ENCODE measurements at regions not wholly inside any gene's neighbourhood (a gene's known extent, or its start where the extent isn't known, plus 50 kb on each side); places are given as distances from the start of the nearest gene placed in this dataset.

DNA sequence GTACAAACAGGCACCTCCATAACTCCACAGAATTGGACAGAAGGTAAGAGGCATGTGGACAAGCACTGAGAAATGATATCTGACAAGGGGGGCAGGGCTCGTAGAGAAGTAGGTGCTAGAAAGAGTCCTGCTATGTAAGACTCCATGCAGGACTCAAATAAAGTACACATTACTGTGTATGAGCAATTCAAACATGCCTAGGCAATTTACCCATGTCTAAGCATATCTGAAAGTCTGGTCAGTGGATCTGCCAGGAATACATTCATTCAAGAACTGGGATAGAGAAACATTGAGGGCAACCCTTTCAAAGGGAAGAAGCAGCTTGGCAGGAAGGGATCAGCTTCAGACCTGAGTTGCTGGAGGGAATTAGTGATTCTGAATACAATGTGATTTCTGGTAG lies 174.1 kb upstream of the MCTP2 start:
- TF ChIP-seq GATA1 (IDR thresholded peaks at IDR 0.05; ENCODE audit: low read depth, low read length) (no peak), POLR2A (IDR thresholded peaks at IDR 0.05; ENCODE audit: low read length) (no peak)
- DNase-seq, result no peak

DNA sequence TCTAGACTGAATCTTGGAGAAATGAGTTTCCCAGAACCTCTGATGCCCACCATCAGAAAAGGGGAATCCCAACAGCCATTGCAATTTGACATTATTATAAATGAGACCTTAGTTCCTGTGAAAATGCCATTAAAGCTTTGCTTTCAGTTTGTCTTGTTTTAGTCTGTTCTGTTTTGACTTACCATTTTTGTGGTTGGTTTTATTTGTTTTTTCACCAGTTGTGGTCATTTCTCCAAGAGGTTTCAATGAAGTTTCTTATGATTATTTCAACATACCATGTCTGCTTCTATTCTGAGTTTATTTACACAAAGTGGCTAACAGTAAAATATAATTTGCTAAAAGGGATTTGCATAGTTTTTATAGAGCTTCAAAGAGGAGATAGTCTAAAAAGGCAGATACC lies 175.0 kb upstream of the MCTP2 start:
- no peak for DNase-seq
- TF ChIP-seq POLR2A (IDR thresholded peaks at IDR 0.05; ENCODE audit: low read length), result no peak
- TF ChIP-seq GATA1 (IDR thresholded peaks at IDR 0.05; ENCODE audit: low read depth, low read length), result no peak

DNA sequence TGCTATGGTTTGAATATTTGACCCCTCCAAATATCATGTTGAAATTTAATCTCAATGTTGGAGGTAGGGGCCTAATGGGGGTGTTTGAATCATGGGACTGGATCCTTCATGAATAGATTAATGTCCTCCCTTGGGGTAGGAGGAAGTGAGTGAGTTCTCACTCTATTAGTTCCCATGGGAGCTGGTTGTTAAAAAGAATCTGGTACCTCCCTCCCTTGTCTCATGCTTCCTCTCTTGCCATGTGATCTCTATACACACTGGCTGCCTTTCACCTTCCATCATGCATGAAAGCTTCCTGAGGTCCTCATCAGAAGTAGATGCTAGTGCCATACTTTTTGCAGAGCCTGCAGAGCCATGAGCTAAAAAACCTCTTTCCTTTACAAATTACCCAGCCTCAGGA lies 177.7 kb upstream of the MCTP2 start:
- no peak for TF ChIP-seq POLR2A (IDR thresholded peaks at IDR 0.05; ENCODE audit: low read length)
- no peak for DNase-seq

DNA sequence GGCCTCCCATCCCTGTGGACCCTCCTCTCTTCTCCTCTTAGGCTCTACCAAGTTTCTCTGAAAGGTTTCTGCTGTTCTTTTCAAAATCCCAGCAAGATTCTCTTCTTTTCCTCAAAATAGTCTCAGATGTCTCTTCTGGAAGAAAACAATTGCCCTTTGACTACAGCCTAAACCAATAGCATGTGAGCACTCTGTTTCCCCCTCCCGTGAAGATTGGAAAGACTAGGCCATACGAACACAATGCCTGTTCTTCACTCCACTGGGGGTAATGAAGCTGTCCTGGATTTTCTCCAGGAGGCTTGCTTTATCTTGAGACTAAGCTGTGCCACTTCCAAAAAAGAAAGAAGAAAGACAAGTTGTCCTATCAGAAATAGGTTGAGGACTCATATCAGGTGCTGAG lies 178.7 kb upstream of the MCTP2 start:
- TF ChIP-seq GATA1 (IDR thresholded peaks at IDR 0.05; ENCODE audit: low read depth, low read length), result no peak
- no peak for TF ChIP-seq POLR2A (IDR thresholded peaks at IDR 0.05; ENCODE audit: low read length)
- no peak for DNase-seq

DNA sequence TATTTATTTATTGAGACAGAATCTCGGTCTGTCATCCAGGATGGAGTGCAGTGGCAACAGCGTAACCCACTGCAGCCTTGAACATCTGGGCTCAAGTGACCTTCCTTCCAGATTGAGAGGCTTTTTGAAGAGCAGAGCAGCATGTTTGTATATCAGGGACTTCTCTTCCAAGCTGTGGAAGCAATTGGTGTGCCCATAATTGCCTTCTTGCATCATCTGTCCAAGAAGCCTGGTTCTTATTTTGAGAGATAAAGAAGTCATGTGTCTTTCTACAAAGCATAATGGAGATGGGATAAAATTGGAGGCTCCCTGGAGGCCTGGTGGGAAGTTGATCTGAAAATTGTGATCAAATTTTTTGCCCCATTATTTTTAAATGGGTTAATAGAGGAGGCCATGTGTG lies 183.8 kb upstream of the MCTP2 start:
- TF ChIP-seq POLR2A (IDR thresholded peaks at IDR 0.05; ENCODE audit: low read length), result no peak
- no peak for TF ChIP-seq GATA1 (IDR thresholded peaks at IDR 0.05; ENCODE audit: low read depth, low read length)
- no peak for DNase-seq

DNA sequence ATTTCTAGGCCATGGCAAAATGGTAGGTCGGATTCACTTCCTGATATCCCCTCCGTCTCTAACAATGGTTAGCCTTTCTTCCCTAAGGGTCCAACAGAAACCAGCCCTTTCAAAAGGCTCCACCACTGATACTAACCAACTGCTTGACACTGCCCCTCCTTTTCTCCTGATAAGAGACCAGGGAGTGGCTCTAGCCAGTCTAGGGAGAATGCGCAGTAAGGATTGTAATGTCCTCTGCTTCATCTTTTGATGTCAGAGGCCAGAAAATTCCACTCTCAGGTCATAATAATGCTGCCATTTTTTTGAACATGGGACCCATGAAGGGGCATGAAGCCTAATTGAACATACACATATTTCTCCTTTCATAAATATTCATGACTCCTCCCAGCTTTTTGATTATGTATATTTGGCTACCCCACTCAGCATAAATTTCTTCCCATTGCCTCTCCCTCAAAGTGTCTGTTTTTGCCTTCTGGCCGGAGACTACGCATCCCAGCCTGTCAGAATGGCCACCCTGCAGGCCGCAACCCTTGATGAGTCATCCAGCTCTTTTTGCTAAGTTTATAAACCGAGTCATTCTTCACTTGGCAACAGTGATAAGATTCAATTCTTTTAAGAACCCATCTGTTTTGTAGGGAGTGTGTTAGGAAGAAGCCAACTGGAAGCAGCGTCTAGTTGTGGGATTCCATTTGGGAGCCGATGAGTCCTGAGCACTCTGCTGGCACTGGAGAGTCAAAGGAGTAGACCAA lies 189.0 kb upstream of the MCTP2 start:
- DNase-seq, result no peak
- no peak for TF ChIP-seq GATA1 (IDR thresholded peaks at IDR 0.05; ENCODE audit: low read depth, low read length)
- no peak for TF ChIP-seq POLR2A (IDR thresholded peaks at IDR 0.05; ENCODE audit: low read length)

DNA sequence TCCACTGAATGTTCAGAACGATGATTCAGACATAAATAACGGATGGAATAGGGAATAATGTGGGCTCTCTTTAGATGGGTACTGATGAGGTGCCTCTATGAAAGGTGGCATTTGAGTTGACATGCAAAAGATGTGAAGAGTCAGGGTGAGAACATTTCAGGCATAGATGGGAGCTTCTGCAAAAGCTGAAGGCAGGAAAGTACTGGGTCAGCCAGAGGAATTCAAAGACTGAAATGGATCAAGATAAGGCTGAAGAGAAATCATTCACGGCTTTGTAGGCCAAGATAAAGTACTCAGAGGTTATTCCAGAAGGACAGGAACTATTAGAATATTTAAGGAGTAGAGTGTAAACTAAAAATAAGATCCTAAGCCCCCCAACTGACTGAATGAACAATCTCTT lies 189.6 kb upstream of the MCTP2 start:
- no peak for TF ChIP-seq GATA1 (IDR thresholded peaks at IDR 0.05; ENCODE audit: low read depth, low read length)
- no peak for TF ChIP-seq POLR2A (IDR thresholded peaks at IDR 0.05; ENCODE audit: low read length)
- DNase-seq, result no peak

DNA sequence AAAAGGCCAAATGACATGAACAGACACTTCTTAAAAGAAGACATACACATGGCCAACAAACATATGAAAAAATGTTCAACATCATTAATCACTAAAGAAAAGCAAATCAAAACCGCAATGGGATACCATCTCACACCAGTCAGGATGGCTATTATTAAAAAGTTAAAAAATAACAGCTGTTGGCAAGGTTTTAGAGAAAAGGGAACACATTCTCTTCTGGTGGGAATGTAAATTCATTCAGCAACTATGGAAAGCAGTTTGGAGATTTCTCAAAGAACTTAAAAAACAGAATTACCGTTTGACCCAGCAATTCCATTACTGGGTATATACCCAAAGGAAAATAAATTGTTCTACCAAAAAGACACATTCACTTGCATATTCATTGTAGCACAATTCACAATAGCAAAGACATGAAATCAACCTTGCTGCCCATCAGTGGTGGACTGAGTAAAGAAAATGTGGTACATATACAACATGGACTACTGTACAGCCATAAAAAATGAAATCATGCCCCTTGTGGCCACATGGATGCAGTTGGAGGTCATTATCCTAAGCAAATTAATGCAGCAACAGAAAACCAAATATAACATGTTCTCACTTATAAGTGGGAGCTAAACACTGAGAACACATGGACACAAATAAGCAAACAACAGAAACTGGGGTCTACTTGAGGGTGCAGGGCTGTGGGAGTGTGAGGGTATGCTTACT lies 190.7 kb upstream of the MCTP2 start:
- TF ChIP-seq POLR2A (IDR thresholded peaks at IDR 0.05; ENCODE audit: low read length) (no peak), GATA1 (IDR thresholded peaks at IDR 0.05; ENCODE audit: low read depth, low read length) (no peak)
- no peak for DNase-seq

DNA sequence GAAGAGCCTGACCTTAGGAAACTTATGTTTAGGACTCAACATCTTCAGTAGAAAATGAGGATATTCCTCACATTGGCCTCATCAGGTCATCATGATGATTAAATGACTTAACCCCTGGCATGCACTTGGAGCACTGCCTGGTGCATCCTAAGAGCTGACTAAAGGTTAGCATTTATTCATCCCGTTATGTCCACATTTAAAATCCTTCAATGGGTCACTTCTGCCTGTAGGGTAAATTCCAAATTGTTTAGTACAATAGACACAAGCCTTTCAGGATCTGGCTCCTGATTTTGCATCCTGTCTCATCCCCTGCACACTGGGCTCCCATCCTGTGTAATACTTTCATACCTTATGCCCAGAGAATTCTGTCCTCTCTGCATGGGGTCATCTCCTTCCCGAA lies 195.2 kb upstream of the MCTP2 start:
- TF ChIP-seq POLR2A (IDR thresholded peaks at IDR 0.05; ENCODE audit: low read length), result no peak
- no peak for TF ChIP-seq GATA1 (IDR thresholded peaks at IDR 0.05; ENCODE audit: low read depth, low read length)
- DNase-seq, result no peak

DNA sequence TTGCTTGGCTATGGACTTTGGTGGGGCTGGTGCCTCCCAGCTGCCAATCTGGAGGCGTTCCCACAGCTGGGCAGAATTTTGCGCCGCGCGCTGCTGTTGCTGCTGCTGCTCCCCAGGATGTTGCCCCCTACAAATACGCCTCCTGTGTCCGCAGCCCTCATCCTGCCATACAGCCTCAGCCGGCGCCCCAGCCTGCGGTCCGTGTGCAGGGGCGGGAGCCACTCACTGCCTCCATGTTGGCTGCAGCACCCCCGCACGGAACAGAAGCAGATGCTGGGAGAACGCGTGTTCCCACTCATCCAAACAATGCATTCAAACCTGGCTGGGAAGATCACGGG lies 197.7 kb upstream of the MCTP2 start:
- no peak for DNase-seq
- TF ChIP-seq POLR2A (IDR thresholded peaks at IDR 0.05; ENCODE audit: low read length) (no peak), GATA1 (IDR thresholded peaks at IDR 0.05; ENCODE audit: low read depth, low read length) (no peak)

DNA sequence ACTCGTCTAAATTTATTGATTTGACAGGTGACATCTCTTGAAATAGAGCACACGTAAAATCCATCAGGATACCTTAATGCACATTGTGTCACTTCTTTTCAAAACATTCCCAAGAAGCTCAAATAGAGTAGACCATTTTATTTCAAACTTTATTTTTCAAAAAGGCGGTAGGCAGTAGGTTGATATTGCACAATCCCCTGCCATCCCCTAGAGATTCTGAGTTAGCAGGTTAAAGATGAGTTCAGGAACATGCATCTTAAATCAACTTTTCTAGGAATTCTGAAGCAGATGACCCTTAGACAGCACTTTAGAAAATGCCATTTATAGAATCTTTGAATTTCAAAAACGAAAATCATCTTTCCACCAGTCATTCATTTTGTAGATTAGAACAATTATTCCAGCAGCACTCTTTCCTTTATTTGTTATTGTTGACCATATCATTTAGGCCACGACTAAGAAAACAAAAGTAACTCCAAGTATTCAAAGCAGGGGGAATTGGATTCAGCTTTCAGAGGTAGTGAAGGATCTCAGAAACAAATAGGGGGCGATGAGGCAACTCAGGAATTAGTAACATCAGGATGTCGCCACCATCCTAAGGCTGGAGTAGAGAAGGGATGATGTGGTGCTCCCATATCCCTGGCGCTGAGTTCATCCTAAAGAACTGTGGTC lies 198.2 kb upstream of the MCTP2 start:
- TF ChIP-seq GATA1 (IDR thresholded peaks at IDR 0.05; ENCODE audit: low read depth, low read length), result no peak
- TF ChIP-seq POLR2A (IDR thresholded peaks at IDR 0.05; ENCODE audit: low read length), result no peak
- DNase-seq, result no peak

DNA sequence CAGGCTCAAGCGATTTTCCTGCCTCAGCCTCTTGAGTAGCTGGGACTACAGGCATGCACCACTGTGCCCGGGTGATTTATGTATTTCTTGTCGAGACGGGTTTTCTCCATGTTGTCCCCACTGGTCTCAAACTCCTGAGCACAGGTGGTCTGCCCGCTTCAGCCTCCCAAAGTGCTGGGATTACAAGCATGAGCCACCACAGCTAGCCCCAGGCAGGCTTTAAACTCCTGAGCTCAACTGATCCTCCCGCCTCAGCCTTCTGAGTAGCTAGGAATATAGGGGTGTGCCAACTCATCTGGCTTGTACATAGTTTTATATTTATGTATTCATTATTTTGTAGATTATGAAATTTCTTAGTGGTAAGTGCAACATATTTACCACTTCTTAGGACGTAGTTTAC lies 198.8 kb upstream of the MCTP2 start:
- TF ChIP-seq POLR2A (IDR thresholded peaks at IDR 0.05; ENCODE audit: low read length), result no peak
- TF ChIP-seq GATA1 (IDR thresholded peaks at IDR 0.05; ENCODE audit: low read depth, low read length), result no peak
- no peak for DNase-seq

DNA sequence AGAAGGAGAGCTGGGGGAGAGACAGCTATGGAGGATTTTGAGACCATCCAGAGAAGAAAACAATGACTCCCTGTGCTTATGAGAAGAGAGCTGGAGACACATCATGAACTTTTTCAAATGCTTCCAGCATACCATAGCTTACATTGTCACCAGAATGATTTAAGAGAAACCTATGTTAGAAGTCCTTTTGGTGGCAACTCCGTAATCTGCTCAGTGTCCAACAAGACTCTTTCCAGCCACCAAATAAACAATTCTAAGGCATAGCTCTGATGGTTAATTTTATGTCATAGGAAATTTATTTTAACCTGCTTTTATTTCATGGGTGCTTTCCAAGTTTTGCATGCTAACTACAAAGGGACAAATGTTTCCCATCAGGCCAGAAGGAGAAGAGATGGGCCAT lies 200.3 kb upstream of the MCTP2 start:
- DNase-seq, result no peak
- TF ChIP-seq GATA1 (IDR thresholded peaks at IDR 0.05; ENCODE audit: low read depth, low read length) (no peak), POLR2A (IDR thresholded peaks at IDR 0.05; ENCODE audit: low read length) (no peak)

DNA sequence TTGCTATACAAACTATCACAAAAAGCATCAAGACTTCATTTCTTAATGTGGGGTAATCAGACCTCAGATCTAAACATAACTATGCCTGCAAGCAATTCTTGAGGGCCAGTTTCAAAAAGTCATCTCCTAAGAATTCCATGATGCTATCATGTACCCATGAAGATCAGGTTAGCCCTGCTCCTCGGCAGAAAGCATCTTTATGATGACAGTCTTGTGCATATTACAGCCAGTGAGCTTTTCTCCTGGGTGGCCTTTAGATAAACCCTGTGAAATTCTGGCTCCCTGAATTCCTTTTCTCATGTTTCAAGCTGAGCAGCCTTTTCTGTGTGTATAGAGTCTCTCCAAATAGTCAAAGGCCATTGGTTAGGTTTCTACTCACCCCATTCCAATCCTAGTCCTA lies 201.9 kb upstream of the MCTP2 start:
- no peak for TF ChIP-seq POLR2A (IDR thresholded peaks at IDR 0.05; ENCODE audit: low read length)
- TF ChIP-seq GATA1 (IDR thresholded peaks at IDR 0.05; ENCODE audit: low read depth, low read length), result no peak
- no peak for DNase-seq

DNA sequence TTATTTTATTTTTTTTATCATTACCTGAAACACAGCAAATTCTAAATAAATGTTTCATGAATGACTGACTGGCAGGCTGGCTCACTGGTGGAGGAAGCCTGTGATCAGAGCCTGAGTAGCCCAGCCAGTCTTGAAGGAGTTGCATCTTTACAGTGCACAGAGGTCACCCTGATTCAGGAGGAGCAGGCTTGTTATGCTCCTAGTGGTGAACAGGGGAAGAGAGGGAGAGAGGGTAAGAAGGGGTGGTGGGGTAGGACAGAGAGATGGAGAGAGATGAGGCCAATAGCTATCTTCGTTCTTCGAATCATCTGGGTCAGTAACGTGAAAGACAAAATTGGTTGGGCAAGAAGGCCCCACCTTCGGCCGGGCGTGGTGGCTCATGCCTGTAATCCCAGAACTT lies 202.6 kb upstream of the MCTP2 start:
- DNase-seq, result no peak
- no peak for TF ChIP-seq GATA1 (IDR thresholded peaks at IDR 0.05; ENCODE audit: low read depth, low read length)
- TF ChIP-seq POLR2A (IDR thresholded peaks at IDR 0.05; ENCODE audit: low read length), result no peak

All from erythroblast (primary cell).